ENCODE measurements at regions not wholly inside any gene's neighbourhood (a gene's known extent, or its start where the extent isn't known, plus 50 kb on each side); places are given as distances from the start of the nearest gene placed in this dataset.

- TF ChIP-seq NANOG (IDR thresholded peaks at IDR 0.05; ENCODE audit: insufficient read depth, low read depth, low read length, poor library complexity, severe bottlenecking) (no peak), FOSL1 (IDR thresholded peaks at IDR 0.05; ENCODE audit: insufficient read depth, low read depth, low read length) (no peak), BRCA1 (IDR thresholded peaks at IDR 0.05; ENCODE audit: low read depth, low read length) (no peak), KDM4A (IDR thresholded peaks at IDR 0.05; ENCODE audit: low read depth, low read length, severe bottlenecking) (no peak), JUN (IDR thresholded peaks at IDR 0.05; ENCODE audit: low read depth, low read length) (no peak), CBX8 (IDR thresholded peaks at IDR 0.05; ENCODE audit: borderline replicate concordance, low read depth, low read length) (no peak), PHF8 (conservative IDR thresholded peaks at IDR 0.05; ENCODE audit: low read depth, low read length) (no peak)
Measured at GRCh38 chr13:44738463-44738862, 162.3 kb upstream of the TSC22D1 start (continued).
